AG20443 (cell line): ENCODE measurements at regions not wholly inside any gene's neighbourhood (a gene's known extent, or its start where the extent isn't known, plus 50 kb on each side); places are given as distances from the start of the nearest gene placed in this dataset.

Experiments
- DNase-seq: peaks from one replicate; pipeline ENCODE4 v3.0.0; 2012; ENCODE audit warnings: low spot score, mixed read lengths

DNA sequence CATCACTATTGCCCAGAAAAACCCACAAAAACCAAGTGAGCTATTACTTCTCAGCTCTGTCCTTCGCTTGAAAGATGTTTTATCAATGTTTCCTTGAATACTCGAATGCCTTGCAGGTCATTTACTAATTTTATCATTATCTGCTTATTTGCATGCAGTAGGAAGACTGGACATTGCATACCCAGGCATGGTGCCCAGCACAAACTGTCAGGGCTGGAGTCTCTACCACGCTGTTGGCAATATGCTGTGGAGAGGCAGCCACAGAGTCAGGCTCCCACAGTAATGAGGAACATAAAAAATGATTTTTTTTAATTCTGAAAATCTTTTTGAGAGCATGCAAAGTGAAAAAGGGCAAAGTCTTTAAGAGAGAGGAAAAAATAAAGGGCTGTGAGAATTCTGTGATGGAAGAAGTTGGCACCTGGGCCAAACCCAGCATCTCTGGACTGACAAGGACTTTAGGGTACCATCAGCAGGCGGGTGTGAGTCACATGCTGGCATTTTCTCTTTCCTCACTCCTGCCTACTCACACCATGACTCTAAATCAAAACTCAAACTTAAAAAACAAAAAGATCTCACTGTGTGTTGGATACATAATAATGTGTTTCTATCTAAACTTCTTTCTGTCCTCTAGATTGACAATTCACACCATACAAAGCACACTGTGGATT, 709.8 kb upstream of the FANCL start:
- no peak for DNase-seq

DNA sequence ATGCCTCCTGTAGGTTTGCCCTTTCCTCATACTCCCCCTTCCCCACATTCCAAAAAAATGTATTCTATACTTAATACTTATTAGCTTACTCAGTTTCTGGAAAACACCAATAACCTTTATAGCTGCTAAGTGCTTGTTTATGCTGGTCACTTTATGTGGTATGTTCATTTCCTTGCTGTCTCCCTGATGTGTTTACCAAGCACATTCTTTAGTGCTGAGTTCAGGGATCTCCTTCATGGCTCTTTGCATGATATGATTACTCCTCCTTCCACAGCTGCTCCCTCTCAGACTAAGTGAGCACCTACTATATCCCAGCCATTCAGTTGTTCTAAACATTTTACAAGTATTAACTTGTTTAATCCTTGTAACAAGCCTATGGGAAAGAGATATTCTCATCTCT, 698.3 kb upstream of the FANCL start:
- DNase-seq: peak; percentile 41

DNA sequence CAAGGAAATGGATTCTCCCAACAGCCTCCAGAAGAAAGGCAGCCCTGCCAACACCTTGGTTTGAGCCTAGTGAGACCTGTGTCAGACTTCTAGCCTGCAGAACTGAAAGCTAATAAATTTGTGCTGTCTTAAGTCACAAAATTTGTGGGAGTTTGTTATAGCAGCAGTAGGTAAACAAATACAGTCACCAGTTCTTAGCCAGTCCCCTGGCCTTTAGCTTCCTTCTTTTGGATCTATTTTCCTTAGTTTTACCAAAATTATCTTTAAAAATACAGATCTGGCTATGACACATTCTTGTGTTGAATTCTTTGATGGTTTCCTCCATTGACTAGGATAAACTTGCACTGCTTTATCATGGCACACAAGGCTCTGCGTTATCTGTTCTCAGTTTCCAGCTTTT, 697.9 kb upstream of the FANCL start:
- DNase-seq: no peak

DNA sequence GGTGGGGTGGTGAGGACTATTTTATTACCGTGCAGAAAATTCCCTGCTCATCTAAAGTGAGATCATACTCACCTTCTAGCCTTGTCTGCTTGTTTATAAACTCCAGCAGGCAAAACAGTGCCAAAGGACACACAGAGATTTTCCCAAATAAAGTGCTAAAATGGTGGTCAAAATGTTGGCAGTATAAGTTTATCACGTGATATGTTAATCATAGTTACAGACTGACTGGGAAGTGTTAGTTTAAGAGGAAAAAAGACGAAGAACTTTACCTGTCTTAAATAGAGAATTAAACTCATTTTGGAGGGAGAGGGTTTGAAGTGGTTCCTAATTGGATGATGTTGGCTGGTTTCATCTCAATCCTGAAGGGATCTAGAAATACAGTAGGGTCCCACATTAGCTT, 691.7 kb upstream of the FANCL start:
- DNase-seq: no peak

DNA sequence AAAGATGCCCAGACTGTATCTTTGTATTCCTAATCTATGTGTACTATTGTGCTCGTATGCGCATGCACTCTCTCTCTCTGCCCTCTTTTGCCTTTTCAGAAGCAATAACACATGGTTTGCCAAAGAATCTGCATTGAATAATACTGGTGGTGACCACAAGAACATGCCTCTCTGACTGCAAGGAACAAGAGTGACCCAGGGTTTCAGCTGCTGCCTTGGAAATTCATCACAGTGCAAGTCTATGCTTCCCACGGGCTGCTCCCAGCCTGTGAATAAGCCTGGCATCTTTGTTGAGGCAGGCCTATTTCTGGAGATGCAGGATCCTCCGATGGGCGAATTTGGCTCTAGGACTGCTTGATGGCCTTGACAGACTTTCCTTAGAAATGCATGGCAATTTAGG, 689.4 kb upstream of the FANCL start:
- peak; percentile 16 for DNase-seq

DNA sequence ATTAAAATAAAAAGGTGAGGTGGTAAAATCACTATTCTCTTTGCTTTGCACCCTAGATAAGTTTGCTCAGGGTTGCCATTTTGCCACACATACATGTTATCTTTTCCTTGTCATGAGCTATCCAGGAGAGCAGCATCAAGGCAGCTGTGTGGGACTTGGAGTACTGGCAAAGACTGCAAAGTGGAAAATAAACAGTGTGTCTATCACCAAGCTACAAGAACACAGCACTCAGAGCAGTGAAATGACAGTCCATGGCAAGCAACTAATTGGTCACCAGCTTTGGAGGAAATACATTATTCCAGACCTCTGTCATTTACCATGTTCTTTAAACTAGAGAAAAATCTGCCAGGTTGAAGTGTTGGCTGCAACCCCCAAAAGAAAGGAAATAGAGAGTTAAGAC, 687.8 kb upstream of the FANCL start:
- DNase-seq: no peak

DNA sequence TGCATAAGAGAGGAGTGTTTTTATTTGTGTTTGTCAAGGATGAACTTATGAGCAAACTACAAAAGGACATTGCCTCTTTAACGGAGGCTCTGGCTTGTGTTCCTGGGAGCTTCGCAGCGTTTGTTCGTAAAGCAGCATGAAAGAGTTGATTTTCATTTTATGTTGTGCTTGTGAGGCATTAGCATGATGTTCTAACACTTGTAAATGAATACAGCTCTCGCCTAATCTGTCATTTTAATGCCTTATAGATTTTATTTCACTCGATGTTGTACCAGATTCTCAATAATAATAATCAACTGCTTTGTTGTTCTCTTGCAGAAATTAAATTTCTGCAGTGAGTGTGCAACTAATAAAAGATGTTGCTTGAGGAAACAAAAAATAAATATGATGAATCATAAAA, 687.3 kb upstream of the FANCL start:
- DNase-seq: no peak

DNA sequence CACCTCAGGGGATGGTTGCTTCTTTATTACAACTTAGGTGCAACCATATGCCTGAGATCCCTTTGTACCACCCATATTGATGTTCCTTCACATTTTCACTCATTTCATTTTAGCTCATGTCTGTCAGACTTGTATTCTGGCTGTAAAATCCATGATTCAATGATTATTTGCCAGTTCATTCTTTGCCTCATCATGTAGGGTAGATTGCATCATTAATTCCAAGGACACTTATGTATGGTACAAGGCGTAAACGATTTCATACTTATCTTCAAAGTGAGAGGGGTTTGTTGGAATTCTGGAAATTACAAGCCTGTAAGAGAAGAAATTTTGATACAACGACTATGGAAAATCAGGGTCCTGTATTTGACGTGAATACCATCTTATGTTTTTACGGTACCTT, 685.0 kb upstream of the FANCL start:
- DNase-seq: no peak

DNA sequence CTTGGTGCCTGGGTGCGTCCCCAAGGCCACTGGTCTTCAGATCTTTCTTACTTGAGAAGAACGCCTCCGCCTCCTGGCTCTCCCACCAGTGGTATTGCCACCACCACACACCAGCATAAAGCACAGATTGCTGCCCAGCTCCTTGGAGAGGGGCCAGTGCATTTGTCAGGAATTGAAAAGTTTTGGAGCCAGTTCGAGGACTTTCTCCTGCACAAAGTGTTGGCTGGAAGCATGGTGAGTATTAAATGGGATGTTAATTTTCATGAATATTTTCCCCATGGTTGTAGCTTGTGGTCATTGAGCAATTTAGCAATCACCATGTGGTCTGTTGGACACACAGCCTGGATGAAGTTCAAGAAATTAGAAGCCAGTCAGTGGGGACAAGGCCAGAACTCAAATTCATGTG, 684.6 kb upstream of the FANCL start:
- DNase-seq: peak; percentile 77

DNA sequence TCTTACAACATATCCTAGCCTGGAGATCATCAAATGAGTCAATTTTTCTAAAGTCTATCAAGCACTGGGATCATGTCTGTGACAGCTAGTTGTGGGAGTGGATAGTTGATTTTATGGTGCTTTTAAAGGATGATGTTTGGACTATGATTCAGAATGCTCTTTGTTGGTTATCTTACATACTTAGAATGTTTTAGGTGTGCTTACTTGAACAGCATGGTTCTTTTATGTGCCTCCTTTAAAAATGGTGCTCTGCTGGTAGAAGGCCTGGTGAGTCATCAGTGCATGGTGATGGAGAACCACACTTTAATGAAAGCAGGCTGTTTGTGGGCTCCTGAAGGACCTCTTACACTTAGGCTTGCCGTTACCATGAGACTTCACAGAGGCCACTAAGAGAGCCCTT, 682.7 kb upstream of the FANCL start:
- DNase-seq: peak; percentile 58

DNA sequence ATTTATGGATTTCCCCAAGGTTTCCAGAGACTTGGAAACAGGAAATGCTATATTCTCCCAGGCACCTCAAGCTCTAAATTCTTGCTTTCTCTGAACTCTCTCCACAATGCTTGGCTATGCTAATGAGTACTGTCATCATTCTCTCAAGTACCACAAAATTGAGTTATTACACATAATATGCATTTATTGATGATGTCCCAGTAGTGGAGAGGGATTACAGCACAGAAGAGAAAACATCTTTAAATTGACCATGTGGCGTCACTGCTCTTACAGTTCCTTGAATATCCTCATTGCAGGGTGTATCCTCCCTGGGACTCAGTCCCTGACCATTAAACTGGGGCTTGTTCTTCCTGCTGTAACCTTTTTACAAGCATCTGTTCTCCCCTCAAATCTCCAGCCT, 681.1 kb upstream of the FANCL start:
- DNase-seq: no peak

DNA sequence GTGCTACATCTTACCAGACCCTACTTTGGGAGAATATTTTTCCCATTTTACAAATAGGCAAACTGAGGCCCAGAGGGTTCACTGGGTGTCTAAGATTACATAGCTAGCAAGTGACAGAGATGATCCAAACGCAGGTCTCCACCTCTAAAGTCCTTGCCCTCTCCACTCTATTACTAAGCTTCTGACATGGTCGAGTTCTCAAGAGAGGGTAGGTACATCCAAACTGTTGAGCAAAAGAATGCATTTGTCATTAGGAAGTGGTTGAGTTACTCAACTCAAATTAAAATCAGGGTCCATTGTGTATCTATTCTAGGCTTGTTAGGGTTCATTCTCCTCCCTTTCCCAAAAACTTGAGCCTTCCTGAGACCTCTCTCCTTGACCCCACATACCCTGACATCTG, 680.6 kb upstream of the FANCL start:
- DNase-seq: peak; percentile 10

DNA sequence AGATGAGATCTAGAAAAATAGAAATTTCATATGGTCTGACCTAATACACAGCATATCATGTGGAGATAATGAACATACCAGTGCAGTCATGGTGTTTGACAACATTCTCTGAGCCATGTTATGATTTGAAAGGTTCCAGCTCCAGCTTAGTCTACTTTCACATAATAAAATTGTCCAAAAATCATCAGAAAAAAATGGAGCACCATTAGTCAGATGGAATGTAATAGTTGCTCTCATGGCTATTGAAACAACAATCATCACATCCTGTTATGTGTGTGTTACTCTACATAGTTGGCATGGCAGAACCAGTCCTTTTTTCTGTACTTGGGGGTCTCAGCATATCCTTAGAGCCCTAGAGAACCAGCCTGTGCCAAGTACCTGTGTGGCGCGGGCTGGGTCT, 678.9 kb upstream of the FANCL start:
- peak; percentile 38 for DNase-seq

DNA sequence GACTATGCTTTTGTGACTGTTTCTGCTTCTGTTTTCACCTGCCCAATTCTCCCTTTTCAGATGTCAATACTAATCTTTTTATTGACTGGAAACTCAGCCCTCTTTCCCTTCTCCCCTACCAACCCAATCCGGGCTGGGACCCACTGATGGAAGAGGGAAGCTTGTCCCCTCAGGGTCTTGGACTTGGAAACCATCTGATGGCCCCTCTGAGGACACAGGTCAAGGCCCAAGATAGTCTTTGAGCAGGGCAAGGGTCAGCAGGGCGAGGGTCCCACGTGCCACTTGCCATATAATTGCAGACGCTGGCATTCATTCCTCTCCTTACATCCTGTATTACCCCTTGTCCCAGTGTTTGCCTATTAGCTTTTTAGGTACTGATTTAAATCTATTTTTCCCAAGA, 678.2 kb upstream of the FANCL start:
- DNase-seq: no peak

DNA sequence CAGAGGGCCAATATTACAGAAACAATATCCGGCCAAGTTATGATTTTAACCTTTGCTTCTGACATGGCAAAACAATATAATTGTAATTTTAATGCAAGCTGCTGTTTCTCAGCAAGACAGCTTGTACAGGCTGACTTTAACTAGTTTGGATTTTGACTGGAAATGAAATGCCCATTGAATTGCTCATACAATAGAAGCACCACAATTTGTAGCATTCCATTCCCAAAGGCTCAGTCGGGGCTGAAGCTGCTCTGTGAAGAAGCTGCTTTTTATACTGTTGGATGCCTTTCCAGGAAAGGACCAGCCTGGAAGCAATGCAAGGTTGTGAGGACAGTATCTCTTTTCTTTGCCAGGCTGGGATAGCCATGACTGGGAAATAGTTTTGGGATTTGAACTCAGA, 677.0 kb upstream of the FANCL start:
- DNase-seq: peak; percentile 69

DNA sequence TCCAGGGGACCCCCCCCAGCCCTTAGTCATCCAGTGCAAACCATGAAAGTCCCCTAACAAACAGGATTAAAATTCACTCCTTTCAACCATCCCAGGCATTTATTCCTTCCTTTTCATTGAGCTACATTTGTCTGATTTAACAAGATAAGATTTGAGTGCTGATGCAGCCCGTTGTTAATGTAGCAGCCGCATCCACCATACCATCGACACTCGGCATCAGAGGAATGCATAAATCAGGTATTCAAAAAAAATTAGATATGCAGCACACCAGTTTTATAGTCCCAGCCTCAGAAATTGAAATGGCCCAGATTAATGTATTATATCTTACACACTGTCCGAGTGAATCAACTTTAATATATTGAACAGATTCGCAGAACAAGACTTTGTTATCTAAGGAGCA, 676.5 kb upstream of the FANCL start:
- no peak for DNase-seq

DNA sequence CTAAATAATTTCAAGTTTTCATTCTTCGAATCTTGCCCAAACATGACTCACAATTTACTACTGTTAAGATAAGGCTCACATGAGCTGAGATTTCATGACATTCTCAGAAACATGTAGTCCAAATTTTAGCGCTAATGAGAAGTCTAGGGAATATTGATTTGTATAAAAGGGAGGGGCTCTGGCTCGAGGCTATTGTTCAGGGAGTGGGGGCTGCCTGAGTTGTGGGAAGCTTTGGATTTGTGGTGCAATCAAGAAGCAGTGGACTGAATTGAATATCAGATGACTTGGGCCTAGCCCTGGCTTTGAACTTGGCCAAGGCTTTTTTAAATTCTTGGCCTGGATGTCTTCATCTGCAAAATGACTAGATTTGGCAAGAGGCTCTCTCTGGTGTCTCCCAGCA, 674.9 kb upstream of the FANCL start:
- no peak for DNase-seq

DNA sequence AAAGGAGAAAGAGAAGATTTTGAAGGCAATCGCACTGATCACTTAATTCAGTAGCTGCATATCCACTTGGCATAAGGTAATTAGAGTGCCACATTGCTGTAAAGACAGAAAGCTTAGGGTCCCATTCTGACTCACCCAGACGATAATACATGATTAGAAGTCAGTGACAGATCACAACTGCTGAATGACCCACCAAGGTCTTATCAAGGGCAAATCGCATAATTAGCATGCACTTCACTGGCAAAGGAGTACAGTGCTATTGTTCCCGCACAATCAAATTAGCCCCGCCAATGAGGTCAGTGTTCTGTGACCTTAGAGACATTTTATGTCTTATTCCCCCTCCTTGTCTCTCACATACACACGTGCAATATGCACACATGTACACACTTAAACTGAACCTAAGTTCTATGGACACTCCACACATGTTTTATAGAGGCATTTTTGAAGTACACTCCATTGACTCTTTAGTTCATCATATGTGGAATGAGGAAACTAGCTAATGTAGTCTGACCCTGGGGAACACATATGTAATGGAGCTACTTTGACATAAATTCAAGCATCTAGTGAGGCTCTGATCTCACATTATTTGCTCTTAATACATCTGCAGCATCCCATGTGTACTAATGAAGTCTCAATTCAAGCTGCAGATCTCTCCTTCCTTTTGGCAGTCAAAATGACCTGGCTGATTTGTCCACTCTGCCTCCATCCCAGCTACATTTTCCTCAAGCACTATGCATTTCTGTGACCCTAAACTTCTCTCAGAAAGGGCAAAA, 673.8 kb upstream of the FANCL start:
- no peak for DNase-seq

DNA sequence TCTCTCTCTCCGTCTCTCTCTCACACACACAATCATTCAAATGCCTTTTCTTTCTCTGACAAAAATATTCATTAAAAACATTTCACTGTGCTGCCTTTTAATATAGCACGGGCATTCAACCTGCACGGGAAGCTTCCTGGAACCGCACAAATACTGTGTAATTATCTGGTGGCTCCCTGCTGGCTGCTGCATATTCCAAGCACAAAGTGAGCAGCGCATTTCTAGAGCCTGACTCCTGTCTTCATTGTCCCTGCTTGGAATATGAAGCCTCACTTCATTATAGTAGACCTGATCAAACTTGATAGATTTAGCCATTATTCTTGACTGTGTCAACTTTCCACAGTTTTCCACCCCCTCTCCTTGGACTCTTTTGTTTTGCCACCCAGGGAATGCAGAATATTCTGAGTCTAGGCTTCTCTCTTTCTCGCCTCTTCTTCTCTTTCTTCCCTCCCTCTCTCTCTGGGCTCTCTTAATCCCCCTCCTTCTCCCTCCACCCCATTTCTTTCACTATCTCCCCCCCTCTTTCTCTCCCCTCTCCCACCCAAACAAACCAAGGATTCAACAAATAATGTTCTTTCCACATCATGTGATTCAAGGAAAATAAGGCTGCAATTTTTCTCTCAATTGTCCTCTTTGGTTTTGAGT, 672.1 kb upstream of the FANCL start:
- no peak for DNase-seq

DNA sequence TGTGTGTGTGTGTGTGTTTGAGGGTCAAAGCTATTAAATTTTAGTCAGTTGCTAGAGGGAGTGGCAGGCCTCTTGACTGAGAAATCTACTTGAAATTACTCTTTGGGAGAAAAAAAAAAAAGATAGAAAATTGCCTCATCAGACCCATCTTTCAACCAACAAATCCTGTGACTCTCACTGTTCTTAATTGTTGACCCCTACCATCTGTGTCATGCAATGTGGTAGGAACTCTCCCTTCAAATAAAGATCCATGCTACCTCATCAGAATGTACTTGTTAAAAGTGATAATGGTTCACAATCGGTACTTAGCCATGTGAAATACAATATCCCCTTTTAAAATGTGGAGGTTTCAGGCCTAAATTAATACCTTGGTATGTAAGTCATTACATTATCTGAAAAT, 670.8 kb upstream of the FANCL start:
- no peak for DNase-seq

DNA sequence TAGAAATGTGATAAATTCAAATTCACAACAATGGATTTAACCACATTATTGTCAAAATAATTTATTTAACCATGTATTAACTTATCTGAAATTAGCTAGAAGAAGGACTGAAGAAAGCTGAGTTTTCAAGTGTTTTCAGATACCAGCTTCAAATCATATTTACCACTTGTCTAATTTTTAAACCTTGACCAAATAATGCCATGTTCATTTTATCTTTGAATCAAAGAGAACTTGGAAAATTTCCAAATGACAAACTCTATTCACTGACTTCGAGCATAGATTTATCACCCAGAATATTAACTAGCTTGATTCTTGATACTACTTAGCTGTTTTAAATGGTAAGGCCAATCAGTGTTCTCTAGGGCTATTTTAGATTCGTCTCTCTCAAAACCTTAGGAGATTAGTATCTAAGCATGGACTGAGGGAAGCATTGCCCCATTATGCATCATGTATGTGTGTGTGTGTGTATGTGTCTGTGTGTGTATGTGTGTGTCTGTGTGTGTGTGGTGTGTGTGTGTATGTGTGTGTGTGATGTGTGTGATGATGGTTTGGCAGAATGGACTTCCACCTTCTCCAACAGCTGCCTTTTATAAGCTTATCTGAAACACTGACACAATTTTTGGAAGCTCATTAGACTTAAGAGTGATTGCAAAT, 667.5 kb upstream of the FANCL start:
- DNase-seq: no peak

DNA sequence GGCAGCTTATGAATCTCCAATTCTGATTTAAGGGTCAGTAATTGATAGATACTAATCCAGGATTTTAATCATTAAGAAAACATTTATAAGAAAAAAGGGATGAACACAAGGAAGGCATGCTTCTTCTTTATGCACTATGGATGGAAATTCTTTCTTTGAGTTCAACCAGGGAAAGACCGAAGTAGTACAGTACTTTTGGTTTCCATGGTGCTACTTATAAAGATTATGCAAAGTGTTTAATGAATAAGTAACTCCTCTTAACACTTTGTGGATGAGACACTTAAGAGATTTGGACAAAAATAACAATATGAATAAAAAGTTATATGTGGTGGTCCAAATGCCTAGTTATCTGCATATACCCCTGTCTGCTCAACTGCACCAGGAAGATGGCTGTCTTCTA, 666.5 kb upstream of the FANCL start:
- no peak for DNase-seq

DNA sequence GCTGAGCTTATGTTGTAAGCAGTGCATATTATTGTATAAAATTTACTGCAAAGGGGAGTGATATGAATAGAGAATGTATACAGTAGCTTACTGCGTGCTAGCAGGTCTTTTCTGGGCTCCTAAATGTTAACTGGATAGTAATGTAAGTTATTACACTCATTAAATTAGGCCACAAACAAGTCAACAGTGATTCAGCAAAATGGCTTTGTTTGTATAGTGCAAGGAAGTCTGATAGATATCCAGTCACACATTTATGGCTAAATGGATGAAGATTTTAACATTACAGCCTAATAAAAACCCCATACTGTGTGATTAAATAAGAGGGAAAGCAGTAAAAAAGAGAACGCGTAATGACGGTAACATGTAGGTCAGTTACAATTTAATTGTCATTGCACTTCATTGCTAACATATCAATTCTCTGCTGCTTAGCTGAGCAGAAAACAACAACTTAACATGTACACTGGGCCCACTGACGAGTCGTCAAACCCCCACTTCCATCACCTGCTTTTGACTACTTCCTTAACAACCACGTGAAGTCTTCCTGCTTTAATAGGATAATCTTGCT, 665.0 kb upstream of the FANCL start:
- no peak for DNase-seq
